AG04449 (cell line): ENCODE measurements at regions not wholly inside any gene's neighbourhood (a gene's known extent, or its start where the extent isn't known, plus 50 kb on each side); places are given as distances from the start of the nearest gene placed in this dataset.

ENCODE experiments used
- CTCF ChIA-PET: fragments of 350-600 bp; formaldehyde crosslinking; extraction: SDS; loops from one replicate; lab custom pipeline; 2021; ENCODE audit warnings: antibody characterized with exemption; lab: Yijun Ruan, JAX
- POLR2A ChIA-PET: fragments of 400-600, 350-600 bp; formaldehyde crosslinking; extraction: SDS; loops from one replicate; lab custom pipeline; 2020; ENCODE audit warnings: antibody characterized with exemption, inconsistent platforms; lab: Yijun Ruan, JAX
- DNase-seq: peaks from one replicate; pipeline ENCODE4 v3.0.0-alpha.2; 2010; ENCODE audit warnings: low read depth, low spot score
- H3K4me3 ChIP-seq: 2 replicates; pipeline ENCODE4 v1.5.1; 2011; ENCODE audit warnings: low read depth, mild to moderate bottlenecking, control low read depth, low read length
- TF ChIP-seq, protein P1 (sequence below): IDR thresholded peaks from one replicate; pipeline ENCODE4 v1.5.1; 2011; ENCODE audit warnings: mild to moderate bottlenecking, moderate library complexity, low read length, control low read depth, inconsistent platforms; ENCODE audit not compliant: insufficient read depth; ENCODE audit errors: missing control alignments

GRCh38 chr9:28956116-28956880 lies 1383.0 kb upstream of the C9orf72 start:
- DNase-seq: no peak
- H3K4me3 ChIP-seq: no peak overlapping the region
- CTCF ChIA-PET: no interaction called here
- POLR2A ChIA-PET: no interaction called here
- TF ChIP-seq, protein P1, sequence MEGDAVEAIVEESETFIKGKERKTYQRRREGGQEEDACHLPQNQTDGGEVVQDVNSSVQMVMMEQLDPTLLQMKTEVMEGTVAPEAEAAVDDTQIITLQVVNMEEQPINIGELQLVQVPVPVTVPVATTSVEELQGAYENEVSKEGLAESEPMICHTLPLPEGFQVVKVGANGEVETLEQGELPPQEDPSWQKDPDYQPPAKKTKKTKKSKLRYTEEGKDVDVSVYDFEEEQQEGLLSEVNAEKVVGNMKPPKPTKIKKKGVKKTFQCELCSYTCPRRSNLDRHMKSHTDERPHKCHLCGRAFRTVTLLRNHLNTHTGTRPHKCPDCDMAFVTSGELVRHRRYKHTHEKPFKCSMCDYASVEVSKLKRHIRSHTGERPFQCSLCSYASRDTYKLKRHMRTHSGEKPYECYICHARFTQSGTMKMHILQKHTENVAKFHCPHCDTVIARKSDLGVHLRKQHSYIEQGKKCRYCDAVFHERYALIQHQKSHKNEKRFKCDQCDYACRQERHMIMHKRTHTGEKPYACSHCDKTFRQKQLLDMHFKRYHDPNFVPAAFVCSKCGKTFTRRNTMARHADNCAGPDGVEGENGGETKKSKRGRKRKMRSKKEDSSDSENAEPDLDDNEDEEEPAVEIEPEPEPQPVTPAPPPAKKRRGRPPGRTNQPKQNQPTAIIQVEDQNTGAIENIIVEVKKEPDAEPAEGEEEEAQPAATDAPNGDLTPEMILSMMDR: no peak

DNA sequence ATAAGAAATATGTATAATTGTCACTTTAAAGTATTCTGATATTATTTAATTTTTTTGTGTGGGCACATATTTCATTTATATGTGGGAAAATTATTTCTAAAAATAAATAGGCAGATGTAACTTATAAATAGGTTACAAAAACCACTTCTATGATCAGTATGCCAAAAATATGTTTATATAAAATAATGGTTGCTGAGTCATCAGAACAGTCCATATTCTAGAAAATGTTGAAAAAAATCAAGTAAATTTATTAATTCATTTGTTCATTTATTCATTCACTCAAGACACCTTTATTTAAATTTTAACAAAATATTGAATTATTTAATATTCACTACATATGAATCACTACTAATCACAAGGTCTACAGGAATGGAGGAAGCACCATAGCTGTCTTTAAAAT lies 1387.3 kb upstream of the C9orf72 start:
- H3K4me3 ChIP-seq: no peak overlapping the region
- no peak for DNase-seq
- TF ChIP-seq, protein P1: no peak
- ChIA-PET CTCF (no interaction called here), POLR2A (no interaction called here)

DNA sequence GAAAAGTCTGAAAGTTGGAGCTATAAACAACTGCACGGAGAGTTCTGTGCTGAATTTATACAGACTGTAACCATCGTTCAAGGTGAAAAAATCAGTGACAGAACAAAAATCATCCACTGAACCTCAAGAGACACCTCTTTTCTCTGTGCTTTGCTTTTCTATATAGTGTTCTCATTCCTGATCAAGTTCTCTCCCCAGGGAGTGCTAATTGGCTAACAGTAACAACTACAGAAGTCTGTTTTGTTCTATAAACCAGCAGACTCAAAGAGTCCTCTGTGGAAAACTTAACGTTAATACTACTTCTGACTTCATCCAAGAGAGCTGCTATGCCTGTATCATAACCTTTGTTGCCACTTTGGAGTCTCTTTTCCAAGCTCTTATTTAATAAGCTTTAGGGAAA lies 1388.3 kb upstream of the C9orf72 start:
- H3K4me3 ChIP-seq: no peak overlapping the region
- TF ChIP-seq, protein P1: no peak
- POLR2A ChIA-PET: no interaction called here
- no peak for DNase-seq
- CTCF ChIA-PET: no interaction called here

DNA sequence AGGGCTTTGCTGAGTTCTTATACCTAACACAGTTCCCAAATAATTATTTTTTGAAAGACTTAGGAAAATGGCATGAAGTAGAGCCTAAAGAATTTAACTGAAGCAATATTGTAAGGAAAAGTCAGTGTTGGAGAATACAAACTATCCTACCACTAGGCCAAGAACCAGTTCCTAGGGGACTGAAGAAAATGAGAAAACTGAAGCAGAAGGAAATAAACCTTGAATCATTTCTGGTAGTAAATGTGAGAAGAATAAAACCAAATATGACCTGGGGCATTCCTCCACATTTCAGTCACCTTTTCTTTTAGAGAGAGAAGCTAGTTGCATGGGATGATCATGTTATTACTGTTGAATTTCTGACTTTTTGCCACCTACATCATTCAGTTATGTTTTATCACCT lies 1393.9 kb upstream of the C9orf72 start:
- TF ChIP-seq, protein P1: no peak
- ChIA-PET POLR2A (no interaction called here), CTCF (no interaction called here)
- no peak for DNase-seq
- no peak overlapping the region for H3K4me3 ChIP-seq

- H3K4me3 ChIP-seq: no peak overlapping the region
- POLR2A ChIA-PET: no interaction called here
- CTCF ChIA-PET: no interaction called here
- DNase-seq: no peak
- TF ChIP-seq, protein P1: no peak
These were observed 1397.0 kb upstream of the C9orf72 start for GRCh38 chr9:28970241-28970654.

- POLR2A ChIA-PET: no interaction called here
- TF ChIP-seq, protein P1: no peak
- no peak for DNase-seq
- no peak overlapping the region for H3K4me3 ChIP-seq
- CTCF ChIA-PET: no interaction called here
These were observed 1398.6 kb upstream of the C9orf72 start for GRCh38 chr9:28971881-28972280.
